Neural crest cell (in vitro differentiated cells): ENCODE measurements at regions not wholly inside any gene's neighbourhood (a gene's known extent, or its start where the extent isn't known, plus 50 kb on each side); places are given as distances from the start of the nearest gene placed in this dataset.

Experiments
- DNase-seq: peaks from one replicate; pipeline ENCODE4 v3.0.0; 2021; ENCODE audit warnings: low read depth, mixed read lengths, low spot score
- H3K27ac Mint-ChIP-seq: one replicate; pipeline ENCODE4 v1.8.0; 2021; ENCODE audit warnings: mild to moderate bottlenecking, mixed read lengths; ENCODE audit not compliant: unreplicated experiment
- H3K27me3 Mint-ChIP-seq: 2 replicates; pipeline ENCODE4 v1.8.0; 2021; ENCODE audit warnings: low read depth, mild to moderate bottlenecking, mixed read lengths
- H3K36me3 Mint-ChIP-seq: 2 replicates; pipeline ENCODE4 v1.8.0; 2021; ENCODE audit warnings: low read depth, mild to moderate bottlenecking, mixed read lengths
- H3K4me1 Mint-ChIP-seq: 2 replicates; pipeline ENCODE4 v1.8.0; 2021; ENCODE audit warnings: mixed read lengths
- H3K4me3 Mint-ChIP-seq: one replicate; pipeline ENCODE4 v1.8.0; 2021; ENCODE audit warnings: mild to moderate bottlenecking, mixed read lengths
- H3K9me3 Mint-ChIP-seq: 2 replicates; pipeline ENCODE4 v1.8.0; 2021; ENCODE audit warnings: mixed read lengths
- CTCF ChIP-seq: fragments of 200-600 bp; sonication (generic); conservative IDR thresholded peaks from 2 replicates; pipeline ENCODE4 v1.5.0; 2021; ENCODE audit warnings: antibody characterized with exemption, mild to moderate bottlenecking

- H3K27ac Mint-ChIP-seq: peak overlapping the region; percentile 38
- no peaks in the 10 kb centered on the region for H3K27me3 Mint-ChIP-seq
- peaks cover 6% of the 10 kb centered on the region for H3K36me3 Mint-ChIP-seq
- no peak for TF ChIP-seq CTCF
- H3K4me1 Mint-ChIP-seq: no peaks in the 10 kb centered on the region
- H3K9me3 Mint-ChIP-seq: peaks cover 20% of the 10 kb centered on the region
- no peak overlapping the region for H3K4me3 Mint-ChIP-seq
- DNase-seq: no peak
Measured at GRCh38 chr7:36091874-36092176, 61.2 kb upstream of the EEPD1 start.

GRCh38 chr7:36092221-36092771 is 60.8 kb upstream of the EEPD1 start:
- Mint-ChIP-seq H3K4me3 (no peak overlapping the region), H3K27ac (no peak overlapping the region), H3K27me3 (no peaks in the 10 kb centered on the region), H3K36me3 (peaks cover 6% of the 10 kb centered on the region), H3K9me3 (peaks cover 20% of the 10 kb centered on the region), H3K4me1 (no peaks in the 10 kb centered on the region)
- TF ChIP-seq CTCF: no peak
- DNase-seq: no peak

- TF ChIP-seq CTCF: no peak
- no peaks in the 10 kb centered on the region for H3K27me3 Mint-ChIP-seq
- no peaks in the 10 kb centered on the region for H3K4me1 Mint-ChIP-seq
- no peak overlapping the region for H3K27ac Mint-ChIP-seq
- no peak for DNase-seq
- no peaks in the 10 kb centered on the region for H3K36me3 Mint-ChIP-seq
- H3K9me3 Mint-ChIP-seq: peaks cover 8% of the 10 kb centered on the region
- H3K4me3 Mint-ChIP-seq: no peak overlapping the region
Measured at GRCh38 chr7:36096460-36097095, 56.5 kb upstream of the EEPD1 start.

DNA sequence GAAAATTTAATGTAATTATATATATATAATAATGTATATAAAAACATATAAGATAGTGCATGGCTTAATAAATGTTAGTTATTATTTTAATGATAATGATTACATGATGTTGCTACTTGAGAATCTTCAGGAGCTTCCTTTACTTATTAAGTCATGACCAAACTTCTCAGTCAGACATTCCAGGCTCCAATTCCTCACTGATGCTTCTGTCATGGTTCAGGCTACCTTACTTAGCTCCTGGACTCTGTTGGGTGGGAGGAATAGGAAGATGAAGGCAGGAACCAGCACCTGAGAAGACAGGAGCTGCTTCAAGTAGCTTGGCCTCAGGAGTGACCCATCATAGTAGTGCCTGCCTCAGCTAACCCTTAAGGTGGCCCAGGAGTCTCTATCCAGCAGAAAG is 55.0 kb upstream of the EEPD1 start:
- H3K27ac Mint-ChIP-seq: no peak overlapping the region
- no peaks in the 10 kb centered on the region for H3K27me3 Mint-ChIP-seq
- H3K9me3 Mint-ChIP-seq: peaks cover 4% of the 10 kb centered on the region
- no peak for DNase-seq
- no peaks in the 10 kb centered on the region for H3K36me3 Mint-ChIP-seq
- no peak for TF ChIP-seq CTCF
- H3K4me3 Mint-ChIP-seq: no peak overlapping the region
- no peaks in the 10 kb centered on the region for H3K4me1 Mint-ChIP-seq

DNA sequence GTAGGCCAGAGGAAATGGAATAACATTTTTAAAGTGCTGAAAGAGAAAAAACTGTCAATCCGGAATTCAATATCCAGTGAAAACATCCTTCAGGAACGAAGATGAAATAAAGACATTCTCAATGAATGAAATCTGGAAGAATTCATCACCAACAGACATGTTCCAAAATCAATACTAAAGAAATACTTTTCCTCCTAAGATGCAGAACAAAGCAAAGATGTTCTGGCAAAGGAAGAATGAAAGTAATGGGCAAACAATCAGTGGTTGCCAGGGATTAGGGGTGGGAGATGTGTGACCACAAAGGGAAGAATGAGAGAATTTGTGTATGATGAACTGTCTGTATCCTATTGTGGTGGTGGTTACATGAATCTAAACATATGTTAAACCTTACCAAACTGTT is 52.8 kb upstream of the EEPD1 start:
- H3K9me3 Mint-ChIP-seq: no peaks in the 10 kb centered on the region
- H3K27ac Mint-ChIP-seq: no peak overlapping the region
- H3K36me3 Mint-ChIP-seq: no peaks in the 10 kb centered on the region
- TF ChIP-seq CTCF: no peak
- no peak overlapping the region for H3K4me3 Mint-ChIP-seq
- no peak for DNase-seq
- H3K27me3 Mint-ChIP-seq: no peaks in the 10 kb centered on the region
- H3K4me1 Mint-ChIP-seq: no peaks in the 10 kb centered on the region
